IgD-negative memory B cell (primary cell): ENCODE measurements at regions not wholly inside any gene's neighbourhood (a gene's known extent, or its start where the extent isn't known, plus 50 kb on each side); places are given as distances from the start of the nearest gene placed in this dataset.
A peak's percentile ranks its signal among the peaks of the same experiment; 100 is the strongest.
"Not testable (repeated sequence)": the region's sequence is repeated elsewhere in the genome, so short reads cannot be mapped to it uniquely, and the experiment has no call there.

Source experiments
- H3K27ac Mint-ChIP-seq, 3 donors: one replicate each; pipeline ENCODE4 v1.8.0; 2020 to 2022; ENCODE audit warnings: mild to moderate bottlenecking in 3 of 3, mixed read lengths in 3 of 3, moderate library complexity in 1 of 3
- H3K27me3 Mint-ChIP-seq: one replicate; pipeline ENCODE4 v1.8.0; 2021; ENCODE audit warnings: mixed read lengths
- H3K36me3 Mint-ChIP-seq: one replicate; pipeline ENCODE4 v1.8.0; 2020; ENCODE audit warnings: mild to moderate bottlenecking, mixed read lengths
- H3K4me1 Mint-ChIP-seq, 3 donors: one replicate each; pipeline ENCODE4 v1.8.0; 2020 to 2022; ENCODE audit warnings: mixed read lengths in 3 of 3, mild to moderate bottlenecking in 1 of 3
- H3K4me3 Mint-ChIP-seq, 4 donors: one replicate each; pipeline ENCODE4 v1.8.0; 2020 to 2022; ENCODE audit warnings: mild to moderate bottlenecking in 4 of 4, mixed read lengths in 4 of 4, moderate library complexity in 3 of 4
- H3K9me3 Mint-ChIP-seq, 3 donors: one replicate each; pipeline ENCODE4 v1.8.0; 2020 to 2021; ENCODE audit warnings: mixed read lengths in 3 of 3, mild to moderate bottlenecking in 1 of 3

GRCh38 chr5:126103868-126104267 lies 319.3 kb upstream of the GRAMD2B start:
- Mint-ChIP-seq H3K27ac (no peak overlapping the region), H3K36me3 (no peaks in the 10 kb centered on the region), H3K4me1 (no peaks in the 10 kb centered on the region), H3K4me3 (no peak overlapping the region), H3K9me3 (no peaks in the 10 kb centered on the region), H3K27me3 (no peaks in the 10 kb centered on the region)

- no peaks in the 10 kb centered on the region for H3K36me3 Mint-ChIP-seq
- H3K27me3 Mint-ChIP-seq, result no peaks in the 10 kb centered on the region
- no peaks in the 10 kb centered on the region for H3K4me1 Mint-ChIP-seq
- H3K27ac Mint-ChIP-seq, result no peak overlapping the region
- H3K4me3 Mint-ChIP-seq, result no peak overlapping the region
- no peaks in the 10 kb centered on the region for H3K9me3 Mint-ChIP-seq
Observed at GRCh38 chr5:126104341-126104740, 318.9 kb upstream of the GRAMD2B start.

- Mint-ChIP-seq H3K36me3 (no peaks in the 10 kb centered on the region), H3K27me3 (no peaks in the 10 kb centered on the region), H3K9me3 (no peaks in the 10 kb centered on the region), H3K27ac (no peak overlapping the region), H3K4me1 (no peaks in the 10 kb centered on the region), H3K4me3 (no peak overlapping the region)
Observed at GRCh38 chr5:126104951-126105350, 318.3 kb upstream of the GRAMD2B start.

- Mint-ChIP-seq H3K27ac (no peak overlapping the region), H3K9me3 (no peaks in the 10 kb centered on the region), H3K4me3 (no peak overlapping the region), H3K27me3 (no peaks in the 10 kb centered on the region), H3K36me3 (no peaks in the 10 kb centered on the region), H3K4me1 (no peaks in the 10 kb centered on the region)
Observed at GRCh38 chr5:126106029-126106428, 317.2 kb upstream of the GRAMD2B start.

- no peak overlapping the region for H3K27ac Mint-ChIP-seq
- H3K36me3 Mint-ChIP-seq, result no peaks in the 10 kb centered on the region
- H3K4me1 Mint-ChIP-seq, result no peaks in the 10 kb centered on the region
- H3K4me3 Mint-ChIP-seq, result no peak overlapping the region
- no peaks in the 10 kb centered on the region for H3K27me3 Mint-ChIP-seq
- H3K9me3 Mint-ChIP-seq, result peaks cover 0 to 7% (median 4%) of the 10 kb centered on the region in 3 donors
Observed at GRCh38 chr5:126107381-126107780, 315.8 kb upstream of the GRAMD2B start.

GRCh38 chr5:126108470-126108869 lies 314.7 kb upstream of the GRAMD2B start:
- peaks cover 0 to 8% (median 7%) of the 10 kb centered on the region in 3 donors for H3K9me3 Mint-ChIP-seq
- H3K36me3 Mint-ChIP-seq, result no peaks in the 10 kb centered on the region
- no peak overlapping the region for H3K27ac Mint-ChIP-seq
- H3K4me1 Mint-ChIP-seq, result no peaks in the 10 kb centered on the region
- H3K27me3 Mint-ChIP-seq, result no peaks in the 10 kb centered on the region
- H3K4me3 Mint-ChIP-seq, result no peak overlapping the region

- Mint-ChIP-seq H3K36me3 (no peaks in the 10 kb centered on the region), H3K4me3 (no peak overlapping the region), H3K4me1 (no peaks in the 10 kb centered on the region), H3K9me3 (peaks cover 0 to 9% (median 8%) of the 10 kb centered on the region in 3 donors), H3K27me3 (no peaks in the 10 kb centered on the region), H3K27ac (peak overlapping the region in 1 of 3 donors; percentile 43)
Observed at GRCh38 chr5:126115059-126115629, 308.1 kb upstream of the GRAMD2B start.

- Mint-ChIP-seq H3K27ac (no peak overlapping the region), H3K9me3 (peaks cover 0 to 6% (median 5%) of the 10 kb centered on the region in 3 donors), H3K4me3 (no peak overlapping the region), H3K4me1 (no peaks in the 10 kb centered on the region), H3K36me3 (no peaks in the 10 kb centered on the region), H3K27me3 (no peaks in the 10 kb centered on the region)
Observed at GRCh38 chr5:126117044-126117443, 306.2 kb upstream of the GRAMD2B start.

GRCh38 chr5:126119887-126120442 lies 303.2 kb upstream of the GRAMD2B start:
- no peaks in the 10 kb centered on the region for H3K9me3 Mint-ChIP-seq
- no peak overlapping the region for H3K27ac Mint-ChIP-seq
- H3K27me3 Mint-ChIP-seq, result no peaks in the 10 kb centered on the region
- no peak overlapping the region for H3K4me3 Mint-ChIP-seq
- H3K4me1 Mint-ChIP-seq, result no peaks in the 10 kb centered on the region
- H3K36me3 Mint-ChIP-seq, result no peaks in the 10 kb centered on the region

- no peaks in the 10 kb centered on the region for H3K4me1 Mint-ChIP-seq
- no peaks in the 10 kb centered on the region for H3K36me3 Mint-ChIP-seq
- no peak overlapping the region for H3K4me3 Mint-ChIP-seq
- no peaks in the 10 kb centered on the region for H3K9me3 Mint-ChIP-seq
- H3K27ac Mint-ChIP-seq, result no peak overlapping the region
- no peaks in the 10 kb centered on the region for H3K27me3 Mint-ChIP-seq
Observed at GRCh38 chr5:126120939-126121338, 302.3 kb upstream of the GRAMD2B start.

- no peaks in the 10 kb centered on the region for H3K9me3 Mint-ChIP-seq
- H3K4me1 Mint-ChIP-seq, result no peaks in the 10 kb centered on the region
- H3K27ac Mint-ChIP-seq, result no peak overlapping the region
- H3K27me3 Mint-ChIP-seq, result no peaks in the 10 kb centered on the region
- no peaks in the 10 kb centered on the region for H3K36me3 Mint-ChIP-seq
- no peak overlapping the region for H3K4me3 Mint-ChIP-seq
Observed at GRCh38 chr5:126122942-126123341, 300.3 kb upstream of the GRAMD2B start.

GRCh38 chr5:126124706-126125345 lies 298.4 kb upstream of the GRAMD2B start:
- Mint-ChIP-seq H3K36me3 (no peaks in the 10 kb centered on the region), H3K4me3 (no peak overlapping the region), H3K9me3 (peaks cover 0 to 2% (median 0%) of the 10 kb centered on the region in 3 donors), H3K27ac (no peak overlapping the region), H3K27me3 (peaks cover 1% of the 10 kb centered on the region), H3K4me1 (no peaks in the 10 kb centered on the region)

- H3K27ac Mint-ChIP-seq, result no peak overlapping the region
- peaks cover 0 to 3% (median 0%) of the 10 kb centered on the region in 3 donors for H3K9me3 Mint-ChIP-seq
- no peaks in the 10 kb centered on the region for H3K36me3 Mint-ChIP-seq
- H3K27me3 Mint-ChIP-seq, result peaks cover 1% of the 10 kb centered on the region
- no peak overlapping the region for H3K4me3 Mint-ChIP-seq
- no peaks in the 10 kb centered on the region for H3K4me1 Mint-ChIP-seq
Observed at GRCh38 chr5:126125407-126125806, 297.8 kb upstream of the GRAMD2B start.

- H3K4me3 Mint-ChIP-seq, result no peak overlapping the region
- H3K9me3 Mint-ChIP-seq, result peaks cover 0 to 4% (median 0%) of the 10 kb centered on the region in 3 donors
- no peaks in the 10 kb centered on the region for H3K36me3 Mint-ChIP-seq
- peaks cover 3% of the 10 kb centered on the region for H3K27me3 Mint-ChIP-seq
- H3K27ac Mint-ChIP-seq, result no peak overlapping the region
- no peaks in the 10 kb centered on the region for H3K4me1 Mint-ChIP-seq
Observed at GRCh38 chr5:126126574-126126973, 296.6 kb upstream of the GRAMD2B start.

- not testable (repeated sequence) for H3K4me3 Mint-ChIP-seq, H3K27me3 Mint-ChIP-seq, H3K36me3 Mint-ChIP-seq, H3K27ac Mint-ChIP-seq, H3K9me3 Mint-ChIP-seq, H3K4me1 Mint-ChIP-seq
Observed at GRCh38 chr5:126127371-126127770, 295.8 kb upstream of the GRAMD2B start.

GRCh38 chr5:126129431-126129830 lies 293.8 kb upstream of the GRAMD2B start:
- Mint-ChIP-seq H3K9me3 (peaks cover 0 to 4% (median 4%) of the 10 kb centered on the region in 3 donors), H3K27ac (no peak overlapping the region), H3K4me3 (no peak overlapping the region), H3K27me3 (peaks cover 4% of the 10 kb centered on the region), H3K36me3 (no peaks in the 10 kb centered on the region), H3K4me1 (no peaks in the 10 kb centered on the region)
